Neuronal stem cell (in vitro differentiated cells): ENCODE measurements at regions not wholly inside any gene's neighbourhood (a gene's known extent, or its start where the extent isn't known, plus 50 kb on each side); places are given as distances from the start of the nearest gene placed in this dataset.

ENCODE experiments used
- DNase-seq: peaks from one replicate; pipeline ENCODE4 v3.0.0-alpha.2; 2013; ENCODE audit warnings: low spot score
- H2AFZ ChIP-seq: one replicate; pipeline ENCODE4 v1.6.1; 2013; ENCODE audit warnings: mild to moderate bottlenecking, low read length, inconsistent platforms
- H2AK5ac ChIP-seq: 2 replicates; pipeline ENCODE4 v1.6.1; 2013; ENCODE audit warnings: low read depth, mild to moderate bottlenecking, inconsistent platforms, low read length, moderate library complexity, mixed read lengths
- H2BK120ac ChIP-seq: 2 replicates; pipeline ENCODE4 v1.6.1; 2013; ENCODE audit warnings: low read depth, mild to moderate bottlenecking, inconsistent platforms, low read length, moderate library complexity, mixed read lengths
- H2BK12ac ChIP-seq: one replicate; pipeline ENCODE4 v1.6.1; 2013; ENCODE audit warnings: low read length, inconsistent platforms
- H2BK15ac ChIP-seq: 2 replicates; pipeline ENCODE4 v1.6.1; 2013; ENCODE audit warnings: mild to moderate bottlenecking, low read length, inconsistent platforms, mixed read lengths
- H2BK5ac ChIP-seq: one replicate; pipeline ENCODE4 v1.6.1; 2013; ENCODE audit warnings: inconsistent platforms, mild to moderate bottlenecking, low read length, moderate library complexity
- H3K14ac ChIP-seq: one replicate; pipeline ENCODE4 v1.6.1; 2013; ENCODE audit warnings: low read length, inconsistent platforms
- H3K18ac ChIP-seq: 2 replicates; pipeline ENCODE4 v1.6.1; 2013; ENCODE audit warnings: low read length, inconsistent platforms
- H3K23ac ChIP-seq: 2 replicates; pipeline ENCODE4 v1.6.1; 2013; ENCODE audit warnings: low read depth, mild to moderate bottlenecking, mixed read lengths, low read length, inconsistent platforms; ENCODE audit not compliant: poor library complexity
- H3K27ac ChIP-seq: replicated peaks from 3 replicates; pipeline ENCODE4 v1.5.1; 2013; ENCODE audit warnings: low read length, inconsistent platforms
- H3K27me3 ChIP-seq, 3 experiments: 2 replicates each; pipeline ENCODE4 v1.6.1; 2013; ENCODE audit warnings: low read length in 3 of 3, mild to moderate bottlenecking in 2 of 3, inconsistent platforms in 1 of 3, low read depth in 1 of 3, mixed read lengths in 1 of 3, moderate library complexity in 1 of 3; ENCODE audit not compliant: control insufficient read depth in 3 of 3, insufficient read depth in 3 of 3
- H3K36me3 ChIP-seq, 2 donors: replicated peaks in 1 of 2; 2 replicates each; pipeline ENCODE4 v1.6.1; 2013; ENCODE audit warnings: low read length in 2 of 2; ENCODE audit not compliant: control insufficient read depth in 2 of 2, insufficient read depth in 2 of 2
- H3K4ac ChIP-seq: 2 replicates; pipeline ENCODE4 v1.6.1; 2013; ENCODE audit warnings: inconsistent platforms, mild to moderate bottlenecking, low read length, moderate library complexity
- H3K4me1 ChIP-seq, 2 donors: 1 replicate in 1 of 2; 2 replicates in 1 of 2; pipeline ENCODE4 v1.6.1; 2013; ENCODE audit warnings: low read length in 2 of 2, low read depth in 1 of 2; ENCODE audit not compliant: control insufficient read depth in 2 of 2, insufficient read depth in 1 of 2
- H3K4me2 ChIP-seq: one replicate; pipeline ENCODE4 v1.6.1; 2013; ENCODE audit warnings: mild to moderate bottlenecking, low read length, inconsistent platforms; ENCODE audit not compliant: insufficient read depth, poor library complexity, severe bottlenecking
- H3K4me3 ChIP-seq, 2 donors: 2 replicates each; pipeline ENCODE4 v1.5.1; 2013; ENCODE audit warnings: low read length in 2 of 2, mild to moderate bottlenecking in 2 of 2, inconsistent platforms in 1 of 2, moderate library complexity in 1 of 2
- H3K79me1 ChIP-seq: one replicate; pipeline ENCODE4 v1.6.1; 2013; ENCODE audit warnings: low read depth, mild to moderate bottlenecking, inconsistent platforms, low read length, moderate library complexity
- H3K9ac ChIP-seq: one replicate; pipeline ENCODE4 v1.6.1; 2013; ENCODE audit warnings: mild to moderate bottlenecking, low read depth, low read length, inconsistent platforms; ENCODE audit not compliant: poor library complexity
- H3K9me3 ChIP-seq, 2 donors: replicated peaks in 1 of 2; 2 replicates each; pipeline versions ENCODE3 to v1.6.1; 2013; ENCODE audit warnings: low read length in 2 of 2, mild to moderate bottlenecking in 2 of 2, inconsistent platforms in 1 of 2, low read depth in 1 of 2, mixed read lengths in 1 of 2, moderate library complexity in 1 of 2; ENCODE audit not compliant: control insufficient read depth in 2 of 2, insufficient read depth in 1 of 2
- H4K8ac ChIP-seq: one replicate; pipeline ENCODE4 v1.6.1; 2013; ENCODE audit warnings: low read depth, mild to moderate bottlenecking, inconsistent platforms, low read length, moderate library complexity
- H4K91ac ChIP-seq: one replicate; pipeline ENCODE4 v1.6.1; 2013; ENCODE audit warnings: low read length, low read depth, mild to moderate bottlenecking, inconsistent platforms; ENCODE audit not compliant: poor library complexity
- WGBS, 2 donors: extraction: QIAGEN DNeasy Blood & Tissue Kit; methylation state at CpG; one replicate each; pipeline ENCODE4 v1.1.7; 2013; ENCODE audit warnings: missing lambda C conversion rate in 2 of 2, mixed read lengths in 1 of 2; ENCODE audit not compliant: insufficient read length in 2 of 2, insufficient replicate concordance in 1 of 2; ENCODE audit errors: extremely low coverage in 2 of 2; 5-methylcytosine and 5-hydroxymethylcytosine counted together

- Histone ChIP-seq H2BK12ac (no peak overlapping the region), H2AK5ac (peak overlapping the region; percentile 27), H3K4ac (no peak overlapping the region), H4K91ac (no peak overlapping the region), H2BK15ac (no peak overlapping the region), H2BK5ac (no peak overlapping the region), H3K9me3 (no peaks in the 10 kb centered on the region), H3K4me2 (no peak overlapping the region), H4K8ac (no peak overlapping the region), H3K18ac (peak overlapping the region; percentile 53), H3K4me1 (peaks cover 10 to 29% of the 10 kb centered on the region in 2 donors), H3K14ac (no peak overlapping the region), H2AFZ (no peak overlapping the region), H2BK120ac (no peak overlapping the region), H3K36me3 (peaks cover 4 to 23% of the 10 kb centered on the region in 2 donors), H3K79me1 (peaks cover 18% of the 10 kb centered on the region), H3K27ac (no peak overlapping the region), H3K4me3 (no peak overlapping the region), H3K27me3 (no peaks in the 10 kb centered on the region), H3K9ac (no peak overlapping the region), H3K23ac (no peak overlapping the region)
- no CpG with 5 or more reads among the region's 29 CpGs for WGBS, 2 donors
- no peak for DNase-seq
Observed at GRCh38 chr2:120912101-120912985, 176.7 kb downstream of the GLI2 start.

- Histone ChIP-seq H3K27me3 (no peaks in the 10 kb centered on the region), H4K8ac (no peak overlapping the region), H2BK15ac (no peak overlapping the region), H3K4me1 (peaks cover 10 to 29% of the 10 kb centered on the region in 2 donors), H3K9me3 (no peaks in the 10 kb centered on the region), H3K14ac (no peak overlapping the region), H3K4me2 (no peak overlapping the region), H3K4ac (no peak overlapping the region), H3K79me1 (peaks cover 18% of the 10 kb centered on the region), H2BK12ac (no peak overlapping the region), H3K27ac (peak overlapping the region; percentile 22), H3K36me3 (peaks cover 5 to 30% of the 10 kb centered on the region in 2 donors), H2AK5ac (no peak overlapping the region), H4K91ac (no peak overlapping the region), H2AFZ (no peak overlapping the region), H2BK5ac (no peak overlapping the region), H3K18ac (peak overlapping the region; percentile 72), H3K23ac (peak overlapping the region; percentile 61), H3K9ac (peak overlapping the region; percentile 56), H2BK120ac (no peak overlapping the region), H3K4me3 (no peak overlapping the region)
- DNase-seq, result no peak
- no CpG with 5 or more reads among the region's 13 CpGs for WGBS, 2 donors
Observed at GRCh38 chr2:120913972-120914838, 178.5 kb downstream of the GLI2 start.

- no peak overlapping the region for H4K91ac ChIP-seq
- peak overlapping the region; percentile 22 for H3K27ac ChIP-seq
- H3K36me3 ChIP-seq, result peaks cover 5 to 38% of the 10 kb centered on the region in 2 donors
- H3K4ac ChIP-seq, result no peak overlapping the region
- no peak overlapping the region for H2AK5ac ChIP-seq
- no peak overlapping the region for H4K8ac ChIP-seq
- H3K9me3 ChIP-seq, result no peaks in the 10 kb centered on the region
- H3K4me3 ChIP-seq, result no peak overlapping the region
- peak overlapping the region; percentile 71 for H3K18ac ChIP-seq
- H3K4me2 ChIP-seq, result no peak overlapping the region
- no peaks in the 10 kb centered on the region for H3K27me3 ChIP-seq
- H3K4me1 ChIP-seq, result peaks cover 12 to 35% of the 10 kb centered on the region in 2 donors
- H3K23ac ChIP-seq, result peak overlapping the region; percentile 13
- no peak overlapping the region for H3K14ac ChIP-seq
- H2BK120ac ChIP-seq, result no peak overlapping the region
- no peak for DNase-seq
- peaks cover 17% of the 10 kb centered on the region for H3K79me1 ChIP-seq
- peak overlapping the region; percentile 56 for H3K9ac ChIP-seq
- no peak overlapping the region for H2BK15ac ChIP-seq
- H2AFZ ChIP-seq, result no peak overlapping the region
- H2BK5ac ChIP-seq, result peak overlapping the region; percentile 42
- no peak overlapping the region for H2BK12ac ChIP-seq
- no CpG with 5 or more reads among the region's 17 CpGs for WGBS, 2 donors
Observed at GRCh38 chr2:120914839-120915521, 179.3 kb downstream of the GLI2 start.
